IPS DF 6.9 (cell line): ENCODE measurements at regions not wholly inside any gene's neighbourhood (a gene's known extent, or its start where the extent isn't known, plus 50 kb on each side); places are given as distances from the start of the nearest gene placed in this dataset.

ENCODE experiments used
- DNase-seq: peaks from one replicate; pipeline ENCODE4 v3.0.0-alpha.2; 2013; ENCODE audit warnings: low read depth, low spot score
- H3K27ac ChIP-seq: one replicate; pipeline ENCODE4 v1.5.1; 2013; ENCODE audit warnings: low read length, control low read depth
- H3K27me3 ChIP-seq: 2 replicates; pipeline ENCODE4 v1.6.1; 2013; ENCODE audit warnings: mild to moderate bottlenecking, low read length; ENCODE audit not compliant: control insufficient read depth, insufficient read depth
- H3K36me3 ChIP-seq: 2 replicates; pipeline ENCODE4 v1.6.1; 2013; ENCODE audit warnings: low read length; ENCODE audit not compliant: control insufficient read depth, insufficient read depth
- H3K4me1 ChIP-seq: 2 replicates; pipeline ENCODE4 v1.6.1; 2013; ENCODE audit warnings: low read length; ENCODE audit not compliant: control insufficient read depth, insufficient read depth
- H3K4me3 ChIP-seq: 2 replicates; pipeline ENCODE4 v1.5.1; 2013; ENCODE audit warnings: mild to moderate bottlenecking, low read length
- H3K9me3 ChIP-seq: 2 replicates; pipeline ENCODE4 v1.6.1; 2013; ENCODE audit warnings: low read length, inconsistent platforms; ENCODE audit not compliant: control insufficient read depth, insufficient read depth
- WGBS: extraction: QIAGEN DNeasy Blood & Tissue Kit; methylation state at CpG from one replicate; pipeline ENCODE4 v1.1.7; 2013; ENCODE audit warnings: mixed read lengths, missing lambda C conversion rate; ENCODE audit not compliant: insufficient read length, insufficient coverage; 5-methylcytosine and 5-hydroxymethylcytosine counted together

DNA sequence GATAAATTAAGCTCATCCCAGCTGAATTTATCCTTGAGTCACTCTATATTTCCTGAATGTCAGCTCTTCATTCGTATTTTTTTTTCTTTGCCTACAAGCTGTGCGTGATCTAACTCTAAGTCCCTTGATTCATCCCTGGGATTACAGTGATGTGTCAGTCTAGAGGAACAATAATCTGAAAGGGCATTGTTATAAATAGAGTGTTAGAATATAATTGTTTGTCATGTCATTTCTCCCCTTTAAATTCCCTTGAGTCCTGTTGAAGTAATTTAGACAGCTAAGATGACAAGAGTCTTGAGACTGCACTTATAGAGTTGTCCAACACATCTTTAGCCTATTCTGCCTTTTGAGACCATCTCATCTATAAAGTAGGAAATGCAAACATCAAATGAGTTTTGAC lies 621.8 kb downstream of the ZIC1 start:
- no peak overlapping the region for H3K4me3 ChIP-seq
- no peaks in the 10 kb centered on the region for H3K36me3 ChIP-seq
- DNase-seq = no peak
- H3K27me3 ChIP-seq = no peaks in the 10 kb centered on the region
- H3K9me3 ChIP-seq = no peaks in the 10 kb centered on the region
- WGBS = no CpG with 5 or more reads among the region's 2 CpGs
- H3K27ac ChIP-seq = no peak overlapping the region
- no peaks in the 10 kb centered on the region for H3K4me1 ChIP-seq

DNA sequence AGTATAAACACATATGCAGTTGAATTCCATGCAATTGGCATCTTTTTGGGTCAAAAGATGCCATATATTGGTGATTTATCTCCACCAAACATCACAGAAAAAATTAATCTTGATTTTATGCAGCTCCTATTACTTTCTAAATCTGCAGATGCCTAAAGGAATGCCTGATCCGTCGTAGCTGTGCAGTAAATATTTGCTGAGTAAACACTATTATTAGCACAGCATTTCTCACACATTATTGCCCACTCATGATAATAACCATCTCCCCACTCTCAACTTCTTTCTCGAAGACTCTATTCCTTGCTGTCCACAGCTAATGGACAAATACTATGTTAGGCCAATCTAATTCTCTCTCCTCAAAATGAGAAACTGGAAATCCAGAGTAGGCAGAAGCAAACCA lies 625.2 kb downstream of the ZIC1 start:
- Histone ChIP-seq H3K27ac (no peak overlapping the region), H3K9me3 (no peaks in the 10 kb centered on the region), H3K36me3 (no peaks in the 10 kb centered on the region), H3K27me3 (no peaks in the 10 kb centered on the region), H3K4me1 (no peaks in the 10 kb centered on the region), H3K4me3 (no peak overlapping the region)
- no peak for DNase-seq
- no CpG with 5 or more reads among the region's 3 CpGs for WGBS

DNA sequence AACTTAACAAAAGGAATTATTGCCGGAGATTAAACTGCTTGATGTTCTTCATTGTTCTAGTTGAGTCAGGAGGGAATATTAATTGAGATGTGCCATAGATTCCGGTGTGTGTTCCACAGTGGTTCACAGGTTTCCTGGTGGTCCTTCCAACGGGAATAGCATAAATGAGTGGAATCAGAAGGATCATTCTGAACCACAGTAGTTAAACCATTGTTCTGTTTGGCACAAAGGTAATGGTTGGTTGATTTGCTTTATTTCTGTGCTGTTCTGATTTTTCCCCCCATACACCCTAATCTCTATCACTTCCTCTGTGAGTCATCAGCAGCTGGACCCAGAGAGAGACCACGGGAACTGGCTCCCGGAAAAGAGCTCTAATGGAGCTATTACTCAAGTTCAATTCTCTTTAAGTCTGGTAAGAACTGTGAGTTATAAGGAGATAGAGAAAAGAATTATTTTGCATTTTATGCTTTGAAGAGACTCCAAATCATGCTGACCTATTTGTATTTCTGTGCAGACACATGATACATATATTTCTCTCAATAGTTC lies 627.2 kb downstream of the ZIC1 start:
- Histone ChIP-seq H3K36me3 (no peaks in the 10 kb centered on the region), H3K9me3 (no peaks in the 10 kb centered on the region), H3K27me3 (no peaks in the 10 kb centered on the region), H3K4me3 (no peak overlapping the region), H3K4me1 (no peaks in the 10 kb centered on the region), H3K27ac (no peak overlapping the region)
- no CpG with 5 or more reads among the region's 5 CpGs for WGBS
- no peak for DNase-seq

DNA sequence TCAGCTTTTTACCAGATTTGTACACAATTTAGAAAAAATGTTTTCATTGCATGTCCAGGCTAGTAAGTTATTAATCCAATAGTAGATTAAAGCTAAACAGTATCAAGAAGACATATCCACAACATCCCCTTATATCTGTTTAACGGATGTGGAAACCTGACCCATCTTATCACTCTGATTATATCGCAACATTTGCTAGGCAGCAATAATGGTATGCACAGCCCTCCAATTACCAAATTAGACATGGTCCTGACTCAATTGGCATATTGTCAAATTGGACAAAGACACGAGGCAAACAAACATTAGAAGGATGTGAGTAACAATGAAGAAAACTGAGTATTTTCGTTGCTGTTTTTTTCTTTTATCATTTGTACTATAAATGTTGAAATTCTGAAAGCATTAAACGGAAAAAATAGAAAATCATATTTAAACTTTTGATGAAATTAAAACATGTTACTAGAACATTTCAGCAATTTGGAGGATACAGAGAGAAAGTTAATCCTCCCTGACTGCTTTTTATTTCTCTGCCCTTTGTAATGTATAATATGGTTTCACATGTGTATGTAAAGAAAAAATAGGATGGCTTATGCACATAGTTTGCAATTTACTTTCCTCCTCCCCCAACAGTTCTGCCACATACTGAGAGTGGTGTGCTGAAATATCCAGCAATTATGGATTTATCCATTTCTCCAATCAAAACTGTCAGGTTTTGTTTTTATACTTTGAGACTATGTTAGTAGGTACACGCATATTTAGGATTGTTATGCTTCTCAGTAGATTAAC lies 633.7 kb downstream of the ZIC1 start:
- Histone ChIP-seq H3K4me1 (no peaks in the 10 kb centered on the region), H3K27me3 (no peaks in the 10 kb centered on the region), H3K36me3 (no peaks in the 10 kb centered on the region), H3K9me3 (no peaks in the 10 kb centered on the region), H3K4me3 (no peak overlapping the region), H3K27ac (no peak overlapping the region)
- DNase-seq = no peak
- no CpG with 5 or more reads among the region's 6 CpGs for WGBS

DNA sequence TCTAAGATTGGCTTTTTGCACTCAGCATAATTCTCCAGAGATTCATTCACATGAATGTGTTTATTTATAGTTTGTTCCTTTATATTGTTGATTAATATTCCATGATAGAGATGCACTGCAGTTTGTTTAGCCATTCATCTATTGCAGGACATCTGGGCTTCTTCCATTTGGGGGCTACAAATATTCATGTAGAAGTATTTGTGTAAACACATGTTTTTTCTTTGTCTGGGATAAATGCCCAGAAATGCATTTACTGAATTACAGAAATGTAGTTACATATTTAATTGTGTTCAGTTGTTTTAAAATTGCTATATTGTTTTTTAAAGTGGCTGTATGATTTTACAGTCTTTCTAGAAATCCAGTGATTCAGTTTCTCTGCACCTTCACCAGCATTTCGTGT lies 635.0 kb downstream of the ZIC1 start:
- no peak for DNase-seq
- H3K4me3 ChIP-seq = no peak overlapping the region
- no peaks in the 10 kb centered on the region for H3K4me1 ChIP-seq
- no peak overlapping the region for H3K27ac ChIP-seq
- no peaks in the 10 kb centered on the region for H3K27me3 ChIP-seq
- no peaks in the 10 kb centered on the region for H3K36me3 ChIP-seq
- H3K9me3 ChIP-seq = no peaks in the 10 kb centered on the region
- no CpG with 5 or more reads among the region's 1 CpG for WGBS

DNA sequence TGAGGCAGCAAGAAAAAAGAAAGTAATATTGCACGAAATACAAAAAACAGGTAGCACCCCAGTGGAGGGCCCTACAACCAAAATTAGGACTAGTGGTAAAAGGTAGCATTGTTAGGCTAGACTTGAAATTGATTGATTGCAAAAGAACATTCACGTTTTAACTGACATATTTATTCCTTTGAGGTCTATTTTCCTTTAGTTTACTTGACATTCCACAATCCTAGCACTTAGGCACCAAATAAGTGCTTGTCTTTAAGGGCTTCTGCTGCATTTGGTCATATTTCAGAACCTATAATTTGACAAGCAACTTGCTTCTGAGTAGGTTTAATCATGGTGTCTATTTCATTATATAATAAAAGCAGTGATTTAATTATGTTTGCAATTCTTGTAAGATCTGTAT lies 642.7 kb upstream of the AGTR1 start:
- H3K4me3 ChIP-seq = no peak overlapping the region
- no CpG with 5 or more reads among the region's 2 CpGs for WGBS
- H3K27ac ChIP-seq = no peak overlapping the region
- H3K9me3 ChIP-seq = no peaks in the 10 kb centered on the region
- H3K4me1 ChIP-seq = no peaks in the 10 kb centered on the region
- no peaks in the 10 kb centered on the region for H3K36me3 ChIP-seq
- no peak for DNase-seq
- no peaks in the 10 kb centered on the region for H3K27me3 ChIP-seq

DNA sequence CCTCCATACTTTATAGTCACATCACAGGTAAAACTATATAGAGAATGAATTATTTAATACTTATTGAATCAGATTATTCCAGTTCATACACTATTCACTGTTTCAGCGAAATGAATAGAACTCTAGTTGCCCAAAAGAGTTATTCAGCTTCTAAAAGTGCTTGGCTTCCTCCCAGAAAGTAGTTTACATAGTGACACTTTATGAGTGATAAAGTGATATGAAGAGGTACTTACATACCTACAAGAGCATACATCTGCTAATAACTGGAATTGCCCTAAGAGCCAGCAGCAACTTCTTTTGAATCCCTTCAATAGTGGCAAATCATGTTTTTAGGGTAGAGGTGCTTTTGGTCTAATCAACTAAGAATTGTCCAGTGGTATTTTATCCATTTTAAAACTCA lies 635.1 kb upstream of the AGTR1 start:
- Histone ChIP-seq H3K4me3 (no peak overlapping the region), H3K36me3 (no peaks in the 10 kb centered on the region), H3K4me1 (no peaks in the 10 kb centered on the region), H3K9me3 (no peaks in the 10 kb centered on the region), H3K27ac (no peak overlapping the region), H3K27me3 (no peaks in the 10 kb centered on the region)
- no CpG with 5 or more reads among the region's 1 CpG for WGBS
- DNase-seq = no peak

DNA sequence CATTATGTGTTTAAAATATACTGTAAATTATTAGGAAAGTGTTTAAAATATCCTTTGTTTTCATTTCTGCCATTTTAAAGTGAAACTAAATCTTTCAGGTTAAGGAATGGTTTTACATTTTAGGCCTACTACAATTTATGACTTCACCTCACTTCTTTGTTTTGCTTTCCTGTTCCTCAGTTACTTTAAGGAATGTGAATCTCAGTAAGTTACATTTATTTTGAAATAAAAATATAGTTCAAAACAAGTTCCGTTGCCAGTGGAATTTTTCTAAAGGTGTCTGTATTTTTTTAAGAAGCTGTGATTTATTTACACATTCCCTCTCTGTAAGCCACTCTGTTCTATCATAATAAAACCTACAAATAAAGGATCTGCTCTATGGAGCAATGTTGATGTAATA lies 630.9 kb upstream of the AGTR1 start:
- WGBS = no CpG with 5 or more reads among the region's 1 CpG
- Histone ChIP-seq H3K9me3 (no peaks in the 10 kb centered on the region), H3K27me3 (no peaks in the 10 kb centered on the region), H3K4me3 (no peak overlapping the region), H3K4me1 (no peaks in the 10 kb centered on the region), H3K36me3 (no peaks in the 10 kb centered on the region), H3K27ac (no peak overlapping the region)
- no peak for DNase-seq

DNA sequence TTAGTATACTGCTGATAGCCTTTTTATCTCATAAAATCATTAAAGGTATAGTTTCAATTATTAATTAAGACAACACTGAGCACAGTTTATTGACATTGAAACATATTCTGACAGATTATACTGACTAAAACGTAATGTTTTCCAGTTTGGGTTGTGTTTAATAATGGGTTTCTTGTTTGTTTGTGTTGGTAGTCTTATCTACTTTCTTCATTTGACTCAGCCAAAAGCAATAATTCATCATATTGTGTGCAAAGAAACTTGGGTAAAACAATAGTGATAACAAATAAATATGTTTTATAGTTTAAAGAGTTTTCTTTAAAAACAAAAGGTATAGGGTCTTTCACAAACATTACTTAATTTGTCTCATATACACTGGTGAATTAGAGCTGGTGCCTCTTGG lies 629.2 kb upstream of the AGTR1 start:
- Histone ChIP-seq H3K27me3 (no peaks in the 10 kb centered on the region), H3K27ac (no peak overlapping the region), H3K36me3 (no peaks in the 10 kb centered on the region), H3K9me3 (no peaks in the 10 kb centered on the region), H3K4me3 (no peak overlapping the region), H3K4me1 (no peaks in the 10 kb centered on the region)
- WGBS = no CpG with 5 or more reads among the region's 1 CpG
- DNase-seq = no peak

DNA sequence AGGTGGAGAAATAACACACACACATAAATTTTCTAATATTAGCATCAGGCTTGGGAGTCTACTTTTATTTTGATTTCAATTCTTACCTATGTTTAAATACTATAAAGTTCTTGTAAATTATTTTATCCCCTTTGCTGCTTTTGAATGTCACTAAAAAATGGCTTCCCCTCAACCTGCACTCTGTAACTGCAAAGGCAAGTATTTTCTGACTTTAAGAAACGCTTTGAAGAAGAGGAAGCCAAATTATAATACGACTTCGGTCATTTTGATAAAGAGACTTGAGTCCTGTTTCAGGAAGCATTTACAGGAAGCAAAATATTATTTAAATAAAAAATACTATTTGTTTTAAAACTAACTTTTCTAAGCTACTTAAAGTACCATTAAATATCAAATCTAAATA lies 627.7 kb upstream of the AGTR1 start:
- no peak overlapping the region for H3K27ac ChIP-seq
- no peak for DNase-seq
- H3K27me3 ChIP-seq = no peaks in the 10 kb centered on the region
- no peaks in the 10 kb centered on the region for H3K9me3 ChIP-seq
- WGBS = no CpG with 5 or more reads among the region's 3 CpGs
- no peaks in the 10 kb centered on the region for H3K4me1 ChIP-seq
- H3K36me3 ChIP-seq = no peaks in the 10 kb centered on the region
- H3K4me3 ChIP-seq = no peak overlapping the region
